ENCODE measurements at regions not wholly inside any gene's neighbourhood (a gene's known extent, or its start where the extent isn't known, plus 50 kb on each side); places are given as distances from the start of the nearest gene placed in this dataset.

GRCh38 chr3:127139601-127140500 lies 53.1 kb upstream of the PRR23E start:
- TF ChIP-seq CTCF (IDR thresholded peaks at IDR 0.05) (no peak), POLR2A (IDR thresholded peaks at IDR 0.05) (no peak)

All from ovary (tissue), 3 donors.